PFSK-1 (cell line): ENCODE measurements at regions not wholly inside any gene's neighbourhood (a gene's known extent, or its start where the extent isn't known, plus 50 kb on each side); places are given as distances from the start of the nearest gene placed in this dataset.

Source experiments
- FOXP2 ChIP-seq: optimal IDR thresholded peaks from 2 replicates; pipeline ENCODE3; 2011; ENCODE audit warnings: borderline replicate concordance, control low read depth, inconsistent platforms; ENCODE audit not compliant: insufficient read depth; ENCODE audit errors: extremely low read length, extremely low read depth
- POLR2AphosphoS5 ChIP-seq: IDR thresholded peaks from 2 replicates; pipeline ENCODE4 v1.6.1; 2012; ENCODE audit warnings: low read depth, mild to moderate bottlenecking, control low read depth, low read length, moderate library complexity
- SIN3A ChIP-seq: IDR thresholded peaks from 2 replicates; pipeline ENCODE4 v1.6.1; 2012; ENCODE audit warnings: mild to moderate bottlenecking, low read length, moderate library complexity, borderline replicate concordance; ENCODE audit not compliant: insufficient read depth
- TAF1 ChIP-seq: IDR thresholded peaks from 2 replicates; pipeline ENCODE4 v1.6.1; 2012; ENCODE audit warnings: low read length, control low read depth, borderline replicate concordance; ENCODE audit not compliant: insufficient read depth
- TF ChIP-seq, protein P1 (sequence below), 2 experiments: IDR thresholded peaks; 2 replicates each; pipeline versions ENCODE4 v1.6.1 to v1.8.0; 2011 to 2012; ENCODE audit warnings: low read depth in 2 of 2, low read length in 2 of 2, control low read depth in 1 of 2, inconsistent platforms in 1 of 2, mild to moderate bottlenecking in 1 of 2, moderate library complexity in 1 of 2; ENCODE audit not compliant: insufficient read depth in 1 of 2

DNA sequence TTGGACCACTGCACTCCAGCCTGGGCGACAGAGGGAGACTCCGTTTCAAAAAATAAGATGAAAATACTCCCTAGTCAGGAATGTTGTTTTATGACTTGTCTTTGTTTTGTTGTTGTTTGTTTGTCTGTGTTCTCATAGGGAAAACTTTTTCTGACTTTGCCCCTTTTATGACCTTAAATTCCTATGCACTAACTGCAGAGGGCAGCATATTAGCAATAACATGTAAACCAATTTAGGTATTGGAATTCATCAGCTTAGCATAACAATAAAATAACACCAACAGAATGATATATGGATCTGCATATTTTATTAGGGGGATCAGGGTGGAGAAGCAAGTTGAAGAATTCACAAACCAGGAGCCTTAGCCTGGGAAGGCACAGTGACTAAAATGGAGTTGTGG lies 631.5 kb downstream of the SUCLG1 start:
- TF ChIP-seq TAF1 (no peak), SIN3A (no peak), FOXP2 (no peak), POLR2AphosphoS5 (no peak)
- TF ChIP-seq, protein P1, sequence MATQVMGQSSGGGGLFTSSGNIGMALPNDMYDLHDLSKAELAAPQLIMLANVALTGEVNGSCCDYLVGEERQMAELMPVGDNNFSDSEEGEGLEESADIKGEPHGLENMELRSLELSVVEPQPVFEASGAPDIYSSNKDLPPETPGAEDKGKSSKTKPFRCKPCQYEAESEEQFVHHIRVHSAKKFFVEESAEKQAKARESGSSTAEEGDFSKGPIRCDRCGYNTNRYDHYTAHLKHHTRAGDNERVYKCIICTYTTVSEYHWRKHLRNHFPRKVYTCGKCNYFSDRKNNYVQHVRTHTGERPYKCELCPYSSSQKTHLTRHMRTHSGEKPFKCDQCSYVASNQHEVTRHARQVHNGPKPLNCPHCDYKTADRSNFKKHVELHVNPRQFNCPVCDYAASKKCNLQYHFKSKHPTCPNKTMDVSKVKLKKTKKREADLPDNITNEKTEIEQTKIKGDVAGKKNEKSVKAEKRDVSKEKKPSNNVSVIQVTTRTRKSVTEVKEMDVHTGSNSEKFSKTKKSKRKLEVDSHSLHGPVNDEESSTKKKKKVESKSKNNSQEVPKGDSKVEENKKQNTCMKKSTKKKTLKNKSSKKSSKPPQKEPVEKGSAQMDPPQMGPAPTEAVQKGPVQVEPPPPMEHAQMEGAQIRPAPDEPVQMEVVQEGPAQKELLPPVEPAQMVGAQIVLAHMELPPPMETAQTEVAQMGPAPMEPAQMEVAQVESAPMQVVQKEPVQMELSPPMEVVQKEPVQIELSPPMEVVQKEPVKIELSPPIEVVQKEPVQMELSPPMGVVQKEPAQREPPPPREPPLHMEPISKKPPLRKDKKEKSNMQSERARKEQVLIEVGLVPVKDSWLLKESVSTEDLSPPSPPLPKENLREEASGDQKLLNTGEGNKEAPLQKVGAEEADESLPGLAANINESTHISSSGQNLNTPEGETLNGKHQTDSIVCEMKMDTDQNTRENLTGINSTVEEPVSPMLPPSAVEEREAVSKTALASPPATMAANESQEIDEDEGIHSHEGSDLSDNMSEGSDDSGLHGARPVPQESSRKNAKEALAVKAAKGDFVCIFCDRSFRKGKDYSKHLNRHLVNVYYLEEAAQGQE (IDR thresholded peaks at IDR 0.05; ENCODE audit: insufficient read depth in 1 of 2, low read depth in 2 of 2, low read length in 2 of 2), result no peak

DNA sequence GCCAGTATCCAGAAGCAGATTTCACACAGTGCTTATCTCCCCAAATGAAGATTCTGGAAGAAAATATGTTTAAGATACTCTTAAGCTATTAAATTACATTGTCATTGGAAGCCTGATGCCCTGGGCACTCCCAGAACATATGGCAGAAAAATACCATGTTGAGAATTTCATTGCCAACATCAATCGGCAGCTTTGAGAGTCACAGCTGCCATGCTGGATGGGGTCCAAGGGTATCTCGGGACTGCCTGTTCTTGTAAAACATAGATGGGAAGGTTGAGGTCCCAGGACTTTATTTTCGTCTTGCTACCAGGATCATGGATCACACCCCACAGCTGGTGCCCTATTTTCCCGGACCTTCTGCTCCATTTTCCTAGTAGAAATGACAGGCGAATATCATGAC lies 632.5 kb downstream of the SUCLG1 start:
- TF ChIP-seq TAF1 (no peak), SIN3A (no peak), POLR2AphosphoS5 (no peak), FOXP2 (no peak)
- TF ChIP-seq, protein P1 (IDR thresholded peaks at IDR 0.05; ENCODE audit: insufficient read depth in 1 of 2, low read depth in 2 of 2, low read length in 2 of 2), result no peak

DNA sequence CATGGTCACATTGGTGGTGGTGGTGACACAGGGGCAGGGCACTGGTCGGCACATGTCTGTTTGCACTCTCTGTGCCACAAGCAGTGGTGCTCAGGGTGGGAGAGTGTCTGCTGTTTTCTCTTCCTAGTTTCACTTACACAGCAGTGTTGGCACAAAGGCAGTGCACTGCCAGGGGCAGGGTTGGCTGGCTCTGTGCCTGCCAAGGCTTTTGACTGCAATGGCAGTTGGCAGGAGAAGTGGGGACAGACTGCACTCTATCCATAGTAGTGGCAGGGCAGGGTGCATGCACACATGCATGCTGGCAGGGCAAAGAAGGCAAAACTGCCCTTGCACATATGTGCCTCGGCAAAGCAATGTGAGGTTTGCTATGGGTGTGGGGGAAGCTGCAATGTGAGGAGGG lies 635.9 kb downstream of the SUCLG1 start:
- TF ChIP-seq SIN3A (no peak), FOXP2 (no peak), POLR2AphosphoS5 (no peak), TAF1 (no peak)
- TF ChIP-seq, protein P1 (IDR thresholded peaks at IDR 0.05; ENCODE audit: insufficient read depth in 1 of 2, low read depth in 2 of 2, low read length in 2 of 2), result no peak

DNA sequence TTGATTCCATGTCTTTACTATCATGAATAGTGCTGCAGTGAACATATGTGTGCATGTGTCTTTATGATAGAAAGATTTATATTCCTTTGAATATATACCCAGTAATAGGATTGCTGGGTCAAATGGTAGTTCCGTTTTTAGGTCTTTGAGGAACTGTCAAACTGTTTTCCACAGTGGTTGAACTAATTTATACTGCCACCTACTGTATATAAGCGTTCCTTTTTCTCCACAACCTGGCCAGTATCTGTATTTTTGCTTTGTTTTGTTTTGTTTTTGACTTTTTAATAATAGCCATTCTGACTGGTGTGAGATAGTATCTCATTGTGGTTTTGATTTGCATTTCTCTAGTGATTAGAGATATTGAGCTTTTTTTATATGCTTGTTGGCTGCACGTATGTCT lies 641.6 kb downstream of the SUCLG1 start:
- no peak for TF ChIP-seq SIN3A
- no peak for TF ChIP-seq POLR2AphosphoS5
- no peak for TF ChIP-seq TAF1
- TF ChIP-seq FOXP2, result no peak
- TF ChIP-seq, protein P1 (IDR thresholded peaks at IDR 0.05; ENCODE audit: insufficient read depth in 1 of 2, low read depth in 2 of 2, low read length in 2 of 2), result no peak

DNA sequence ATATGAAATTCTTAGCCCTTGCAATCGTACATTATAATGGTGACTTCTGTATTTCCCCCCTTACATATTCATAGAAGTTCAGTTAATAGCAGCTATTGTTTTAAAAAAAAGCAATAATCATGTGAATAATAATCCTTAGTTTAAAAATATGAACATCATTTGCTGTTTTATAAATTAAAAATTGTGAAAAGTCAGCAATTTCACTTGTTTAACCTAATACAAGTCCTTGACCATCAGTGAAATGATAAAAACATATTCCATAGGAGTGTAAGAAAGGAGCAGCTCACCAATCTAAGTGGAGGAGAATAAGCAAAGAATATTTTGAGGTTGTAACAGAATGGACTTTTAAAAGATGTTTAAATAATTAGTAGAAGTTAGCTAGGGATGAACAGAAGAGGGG lies 650.2 kb downstream of the SUCLG1 start:
- TF ChIP-seq, protein P1 (IDR thresholded peaks at IDR 0.05; ENCODE audit: insufficient read depth in 1 of 2, low read depth in 2 of 2, low read length in 2 of 2), result no peak
